ENCODE measurements at regions not wholly inside any gene's neighbourhood (a gene's known extent, or its start where the extent isn't known, plus 50 kb on each side); places are given as distances from the start of the nearest gene placed in this dataset.

DNA sequence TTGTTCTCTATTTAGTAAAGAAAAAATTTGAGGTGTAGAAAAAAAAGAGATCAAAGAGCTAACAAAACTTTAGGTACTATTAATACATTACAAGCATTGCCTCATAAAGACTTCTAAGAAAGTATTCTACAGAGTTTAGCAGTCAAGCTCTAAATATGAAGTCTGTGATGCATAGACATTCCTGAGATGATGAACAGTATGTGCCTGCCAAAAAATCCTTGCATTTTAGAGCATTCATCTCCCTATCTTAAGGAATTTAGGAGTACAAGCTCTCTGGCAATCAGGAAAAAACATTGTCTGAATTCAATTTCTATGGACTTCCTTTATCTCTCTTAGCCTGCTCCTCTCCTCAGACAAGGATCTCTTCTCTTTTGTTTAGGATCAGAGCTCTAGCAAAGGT is 202.6 kb upstream of the LRFN5 start:
- no peak for DNase-seq (ENCODE audit: low spot score)

DNA sequence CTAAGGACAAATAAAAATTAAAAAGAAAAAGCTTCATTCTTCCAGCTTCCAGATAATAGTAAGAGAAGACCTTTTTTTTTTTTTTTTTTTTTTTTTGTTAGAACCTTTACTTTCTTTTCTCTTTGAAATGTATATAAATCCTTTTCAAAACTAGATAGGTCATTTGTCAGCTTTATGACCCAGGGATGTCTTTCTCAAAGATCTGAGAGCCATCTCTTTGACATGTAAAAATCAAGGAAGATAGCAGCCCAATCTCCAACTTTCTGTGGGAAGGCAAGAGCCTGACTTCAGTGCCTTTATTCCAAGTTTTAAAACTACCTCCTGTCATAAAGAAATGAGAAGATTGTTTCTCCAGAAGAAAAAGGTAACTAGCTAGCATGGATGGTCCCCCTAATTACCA is 203.3 kb upstream of the LRFN5 start:
- no peak for DNase-seq (ENCODE audit: low spot score)

DNA sequence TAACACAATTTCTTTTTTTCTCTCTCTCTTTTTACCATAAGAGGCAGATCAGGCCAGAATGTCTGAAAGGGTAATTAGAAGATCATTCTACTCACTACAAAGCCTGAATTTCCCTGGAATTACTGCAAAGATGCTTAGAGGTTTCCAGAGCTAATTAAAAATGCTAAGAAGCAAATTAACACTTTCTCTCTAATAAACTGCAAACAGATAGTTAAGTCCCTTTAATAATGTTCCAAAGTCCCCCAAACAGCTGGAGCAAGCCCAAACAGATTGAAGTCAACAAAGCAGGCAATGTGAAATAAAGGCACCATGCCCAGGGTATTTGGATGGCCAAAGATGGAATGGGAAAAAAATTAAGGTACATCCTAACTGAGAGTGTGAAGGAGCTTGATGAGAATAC is 208.8 kb upstream of the LRFN5 start:
- no peak for DNase-seq (ENCODE audit: low spot score)

DNA sequence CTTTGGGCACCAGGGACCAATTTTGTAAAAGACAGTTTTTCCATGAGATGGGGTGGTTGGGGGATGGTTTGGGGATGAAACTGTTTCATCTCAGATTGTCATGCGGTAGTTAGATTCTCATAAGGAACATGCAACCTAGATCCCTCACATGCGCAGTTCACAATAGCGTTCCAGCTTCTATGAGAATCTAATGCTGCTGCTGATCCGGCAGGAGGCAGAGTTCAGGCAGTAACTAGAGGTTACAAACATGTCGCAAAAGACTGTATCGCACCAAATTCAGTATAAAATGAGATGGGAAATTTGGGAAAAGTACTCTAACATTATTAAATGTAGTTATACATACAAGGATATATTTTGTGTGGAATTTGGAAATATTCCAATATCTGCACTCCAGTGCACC is 213.2 kb upstream of the LRFN5 start:
- DNase-seq (ENCODE audit: low spot score): no peak

DNA sequence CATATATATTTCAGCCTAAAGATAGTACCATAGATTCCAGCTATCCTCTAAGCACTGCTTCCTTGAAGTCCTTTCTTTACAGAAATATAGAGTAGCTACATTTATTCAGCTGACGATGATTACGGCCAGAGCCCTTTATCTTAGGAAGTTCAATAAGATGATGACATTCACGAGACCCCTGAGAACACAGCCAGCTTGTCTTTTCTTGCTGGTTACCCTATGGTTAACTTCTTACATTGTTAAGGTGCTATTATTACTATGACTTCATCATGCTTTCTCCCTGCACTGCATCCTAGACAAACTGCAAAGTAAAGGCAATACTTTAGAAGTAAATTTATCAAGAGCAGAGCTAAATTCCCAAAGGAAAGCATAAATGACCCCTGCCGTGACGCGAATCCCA is 214.4 kb upstream of the LRFN5 start:
- no peak for DNase-seq (ENCODE audit: low spot score)

DNA sequence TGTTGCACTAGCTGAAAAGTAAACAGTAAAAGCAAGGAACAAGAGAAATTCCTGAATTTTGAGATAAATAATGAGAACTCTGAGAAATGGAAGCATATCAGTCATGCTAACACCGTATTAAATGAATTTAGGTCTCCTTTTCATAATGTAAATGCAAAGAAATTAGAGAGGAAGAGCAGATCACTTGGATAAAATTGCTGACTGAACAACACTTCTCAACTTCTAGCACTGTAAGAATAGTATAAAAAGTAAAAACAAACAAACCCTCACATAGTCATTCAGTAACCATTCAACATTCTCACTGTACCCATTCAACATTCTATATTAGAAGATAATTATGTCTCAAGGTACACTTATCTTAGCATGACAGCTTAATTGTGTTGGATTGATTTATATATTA is 217.3 kb upstream of the LRFN5 start:
- no peak for DNase-seq (ENCODE audit: low spot score)

DNA sequence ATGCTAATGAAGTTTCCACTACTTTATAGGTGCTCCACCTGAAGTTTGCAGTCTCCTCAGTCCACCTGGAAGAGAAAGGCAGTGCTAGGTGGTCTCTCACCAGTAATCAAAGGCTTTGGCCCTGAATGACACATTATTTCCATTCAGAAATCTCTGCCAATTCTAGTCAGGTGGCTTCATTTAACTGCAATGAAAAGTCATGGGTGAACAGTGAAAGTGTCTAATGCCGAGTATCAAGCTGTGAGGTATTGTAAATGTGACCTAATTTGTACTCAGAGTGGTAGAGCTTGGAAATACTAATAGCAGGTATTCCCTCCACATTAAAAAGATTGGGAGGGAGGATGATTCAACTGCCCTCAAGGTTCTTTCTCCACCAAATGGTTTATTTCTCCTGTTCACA is 220.9 kb upstream of the LRFN5 start:
- DNase-seq (ENCODE audit: low spot score): no peak

DNA sequence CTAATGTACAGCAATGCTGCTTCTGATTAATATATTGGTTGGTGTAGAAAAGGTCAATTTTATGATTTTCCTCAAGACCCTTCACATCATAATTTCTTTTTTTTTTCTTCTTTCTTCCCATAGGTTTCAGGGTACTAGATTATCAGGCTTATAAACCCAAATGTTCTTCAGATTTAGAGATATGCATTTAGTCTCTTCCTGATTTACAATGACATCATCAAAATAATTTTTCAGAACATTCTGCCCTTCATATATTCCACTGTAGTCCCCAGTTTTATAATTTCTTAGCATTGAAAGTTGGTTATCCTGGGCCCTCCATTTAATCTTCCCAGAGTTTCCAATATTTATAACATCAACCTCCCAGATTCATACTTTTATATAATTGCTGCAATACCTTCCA is 226.7 kb upstream of the LRFN5 start:
- DNase-seq (ENCODE audit: low spot score): no peak

DNA sequence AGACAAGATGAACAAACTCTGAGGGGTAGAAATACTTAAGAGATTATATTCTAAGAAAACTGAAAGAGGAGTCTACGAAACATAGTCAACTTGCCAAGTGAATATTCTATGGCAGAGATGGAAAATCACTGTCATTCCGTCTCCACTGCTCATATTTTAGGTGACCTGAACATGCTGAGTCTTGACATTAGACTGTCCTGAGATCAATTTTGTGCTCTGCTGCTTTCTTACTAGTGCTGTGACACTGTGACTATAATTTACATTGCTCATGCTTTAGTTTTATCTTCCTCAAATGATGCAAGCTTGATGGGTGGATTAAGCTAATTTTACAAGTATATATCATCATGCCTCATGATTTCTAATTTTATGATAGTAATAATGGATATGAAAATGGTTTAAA is 228.2 kb upstream of the LRFN5 start:
- no peak for DNase-seq (ENCODE audit: low spot score)

DNA sequence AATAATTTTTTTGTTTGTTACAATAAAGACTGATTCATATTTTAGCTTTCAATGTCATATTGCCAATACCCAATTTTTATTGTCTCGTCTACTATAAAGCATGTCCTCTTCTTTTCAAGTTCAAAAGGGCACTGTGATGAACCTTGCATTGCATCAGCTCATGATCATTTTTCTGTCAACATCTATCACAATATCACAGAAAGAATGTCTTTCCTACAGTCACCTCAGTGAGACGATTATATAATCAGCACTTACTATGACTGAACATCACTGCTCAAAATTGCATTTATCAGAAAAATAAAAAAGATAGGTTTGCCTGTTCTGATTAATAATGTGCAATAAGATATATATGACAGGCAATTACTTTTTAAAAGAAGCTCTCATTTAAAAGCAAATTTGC is 228.7 kb upstream of the LRFN5 start:
- DNase-seq (ENCODE audit: low spot score): peak; percentile 8

DNA sequence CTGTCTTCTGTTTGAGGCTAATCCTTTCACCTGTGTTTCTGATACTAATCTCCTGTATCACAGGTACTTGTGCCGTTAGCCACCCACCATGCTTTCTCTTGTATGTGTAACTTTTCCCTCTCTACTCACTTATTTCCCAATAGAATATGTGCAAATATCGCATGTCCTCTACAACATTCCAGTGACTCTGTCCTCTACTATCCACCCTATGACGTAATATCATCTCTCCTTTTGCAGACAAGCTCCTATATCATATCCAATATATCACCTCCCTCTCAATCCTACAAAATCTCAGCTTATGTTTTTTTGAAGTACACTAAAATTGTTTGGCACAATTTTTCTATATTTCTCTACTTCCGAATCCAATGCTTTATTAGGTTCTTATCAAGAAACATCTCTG is 232.6 kb upstream of the LRFN5 start:
- no peak for DNase-seq (ENCODE audit: low spot score)

DNA sequence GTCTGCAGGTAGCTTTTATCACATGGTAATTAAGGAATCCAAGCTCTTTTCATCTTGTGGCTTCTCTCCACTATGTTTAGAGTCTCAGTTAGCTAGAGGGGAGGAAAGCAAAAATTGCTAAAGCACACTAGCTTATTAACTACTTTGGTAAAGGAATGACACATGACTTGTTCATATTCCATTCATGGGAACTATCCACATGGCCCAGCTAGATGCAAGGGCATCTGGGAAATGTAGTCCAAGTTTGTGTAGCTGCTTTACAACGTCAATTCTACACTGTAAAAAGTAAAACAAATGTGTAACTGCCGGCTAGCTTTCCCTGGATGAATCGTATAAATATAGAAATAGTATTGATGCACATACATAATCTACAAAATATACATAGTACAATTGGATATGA is 244.5 kb upstream of the LRFN5 start:
- DNase-seq (ENCODE audit: low spot score): no peak

DNA sequence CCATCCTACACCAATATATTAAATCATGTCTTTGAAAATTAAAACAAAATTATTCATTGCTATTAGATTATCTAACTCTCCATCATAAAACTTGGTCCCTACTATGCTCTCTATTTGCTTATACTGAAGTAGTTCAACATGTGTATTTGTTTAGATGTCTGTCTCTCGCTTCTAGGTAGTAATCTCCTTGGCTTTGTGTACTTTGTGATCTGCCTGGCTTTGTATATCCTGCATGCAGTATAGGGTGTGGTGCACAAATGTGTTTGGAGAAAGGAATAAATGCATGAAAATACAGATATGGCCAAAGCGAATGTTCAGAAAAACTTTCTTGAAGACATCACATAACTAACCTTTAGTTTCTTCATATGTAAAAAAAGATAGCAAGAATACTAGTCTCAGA is 246.6 kb upstream of the LRFN5 start:
- no peak for DNase-seq (ENCODE audit: low spot score)

DNA sequence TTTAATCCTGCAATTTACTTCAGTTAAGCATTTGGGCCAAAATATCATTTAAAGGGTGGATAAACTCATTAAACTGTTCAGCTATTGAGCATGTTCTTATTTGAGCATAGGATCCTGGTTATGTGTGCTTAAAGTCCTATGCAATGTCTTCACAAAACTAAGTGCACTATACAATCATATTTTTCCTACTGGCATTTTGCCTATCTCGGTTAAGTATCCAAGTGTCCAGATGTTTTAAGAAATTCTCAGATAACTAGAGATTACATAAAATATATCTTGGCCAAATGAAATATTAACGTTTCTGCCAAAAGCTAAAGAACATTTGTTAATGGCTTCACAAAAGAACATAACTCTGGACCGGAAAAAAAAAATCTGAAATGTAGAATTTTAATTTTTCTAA is 250.8 kb upstream of the LRFN5 start:
- no peak for DNase-seq (ENCODE audit: low spot score)

DNA sequence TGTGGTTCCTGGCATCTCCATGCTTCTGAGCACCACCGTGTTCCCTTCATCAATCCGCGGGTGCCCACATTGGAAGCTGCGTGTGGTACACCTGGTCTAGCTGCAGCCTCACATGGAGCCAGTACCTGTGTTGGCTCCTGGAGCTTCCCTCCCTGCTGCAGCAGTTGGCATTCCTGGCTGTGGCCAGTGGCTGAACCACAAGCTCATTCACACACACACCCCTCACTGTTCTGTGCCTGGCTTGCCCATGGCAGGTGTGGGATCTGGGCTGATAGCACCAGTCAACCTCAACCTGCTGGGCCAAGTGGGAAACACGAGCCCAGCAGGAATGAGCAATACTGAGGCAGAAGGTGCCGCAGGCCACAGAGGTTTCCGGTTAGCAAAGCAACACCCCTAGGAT is 256.2 kb upstream of the LRFN5 start:
- DNase-seq (ENCODE audit: low spot score): no peak

DNA sequence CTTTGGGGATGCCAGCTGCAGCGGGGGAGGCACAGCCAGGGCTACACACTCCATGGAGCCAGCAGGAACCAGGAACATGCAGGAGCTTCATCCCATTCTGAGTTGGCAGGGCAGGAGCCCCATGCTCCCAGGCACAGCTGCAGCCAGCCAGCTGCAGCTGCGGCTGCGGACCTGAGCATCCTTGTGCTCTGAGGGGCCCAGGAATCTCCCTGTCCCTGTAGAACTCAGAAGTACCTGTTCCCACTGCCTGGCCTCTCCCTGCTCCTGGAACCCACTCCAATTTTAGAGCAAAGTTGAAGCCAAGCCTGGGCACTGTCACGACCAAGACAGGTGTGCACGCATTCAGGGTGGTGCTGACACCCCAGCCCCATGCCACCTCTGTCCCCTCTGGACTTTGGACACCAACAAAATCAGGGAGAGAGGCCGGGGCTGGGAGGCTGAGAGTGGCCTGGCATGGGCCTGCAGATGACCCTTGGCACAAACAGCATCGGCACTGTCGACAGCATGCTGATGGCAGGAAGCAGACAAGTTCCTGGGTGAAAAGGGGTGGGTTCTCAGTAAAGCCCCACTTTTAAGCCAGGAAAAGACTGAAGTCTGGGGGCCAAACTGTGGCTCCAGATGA is 257.3 kb upstream of the LRFN5 start:
- no peak for DNase-seq (ENCODE audit: low spot score)

DNA sequence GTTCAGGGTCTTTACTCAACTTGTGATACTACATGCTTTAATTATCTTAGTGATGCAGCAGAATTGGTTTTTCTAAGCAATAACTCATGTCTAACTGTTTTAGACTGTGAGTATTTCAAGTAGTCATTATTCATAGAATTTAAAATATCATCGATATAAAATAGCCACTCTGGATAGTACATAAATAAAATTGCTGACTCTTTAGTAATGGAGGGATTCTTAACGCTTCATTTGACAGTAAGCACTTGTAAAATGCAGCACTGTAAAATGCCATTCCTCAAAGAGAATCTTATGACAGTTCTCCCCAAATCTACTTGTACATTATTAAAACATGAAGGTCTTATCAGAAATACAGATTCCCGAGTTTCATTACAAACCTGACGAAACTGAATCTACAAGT is 262.8 kb upstream of the LRFN5 start:
- DNase-seq (ENCODE audit: low spot score): no peak

DNA sequence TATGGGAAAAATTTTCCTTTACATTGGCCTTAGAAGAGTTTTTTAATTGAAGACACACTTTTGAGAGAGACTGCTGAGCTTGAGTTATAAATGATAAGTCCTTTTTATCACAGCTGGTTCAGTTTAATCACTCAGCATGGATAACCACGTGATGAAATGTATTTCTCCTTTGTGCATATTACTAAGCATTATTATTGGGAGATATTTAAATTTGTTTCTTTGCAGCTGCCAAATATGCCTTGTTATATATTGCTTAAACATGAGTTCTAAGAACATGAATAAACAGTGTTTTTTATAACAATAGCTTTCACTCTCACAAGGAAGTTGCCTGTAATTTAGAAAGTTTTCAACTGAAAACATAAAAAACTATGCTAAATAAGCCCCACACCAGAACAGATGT is 293.5 kb upstream of the LRFN5 start:
- no peak for DNase-seq (ENCODE audit: low spot score)

DNA sequence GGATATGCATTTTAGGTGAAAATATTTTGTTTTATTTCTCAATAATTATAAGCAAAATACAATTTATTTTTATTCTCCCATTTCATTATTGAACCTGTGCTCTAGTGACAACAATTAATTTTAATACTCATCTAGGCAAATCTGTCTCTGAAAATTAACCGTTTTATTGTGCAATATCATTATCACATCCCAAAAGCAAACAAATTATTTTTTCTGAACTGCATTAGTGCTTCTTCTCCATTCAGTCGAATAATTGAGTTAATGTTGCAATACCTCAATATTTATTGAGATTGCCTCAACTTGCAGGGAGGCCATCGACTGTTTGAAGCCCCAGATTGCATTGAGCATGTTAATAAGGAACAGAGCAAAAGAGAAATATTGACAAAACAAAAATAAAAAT is 303.2 kb upstream of the LRFN5 start:
- no peak for DNase-seq (ENCODE audit: low spot score)

DNA sequence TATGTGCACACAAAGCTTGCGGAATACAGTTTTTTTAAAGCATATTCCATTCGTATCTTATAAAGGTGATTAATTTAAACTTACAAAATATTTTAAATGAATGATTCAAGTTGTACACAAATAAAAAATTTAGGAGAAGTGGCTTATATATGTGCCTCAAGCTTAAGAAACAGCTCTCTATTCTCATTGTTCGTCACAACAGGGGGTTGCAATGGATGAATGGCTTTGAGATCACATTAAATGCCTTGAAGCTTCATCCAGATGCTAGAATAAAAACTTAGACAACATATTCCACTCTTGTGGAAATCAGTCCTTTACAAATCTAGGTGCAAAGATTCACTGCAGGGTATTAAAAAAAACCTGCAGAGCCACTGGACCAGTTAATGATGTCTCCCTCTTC is 303.9 kb upstream of the LRFN5 start:
- DNase-seq (ENCODE audit: low spot score): no peak

DNA sequence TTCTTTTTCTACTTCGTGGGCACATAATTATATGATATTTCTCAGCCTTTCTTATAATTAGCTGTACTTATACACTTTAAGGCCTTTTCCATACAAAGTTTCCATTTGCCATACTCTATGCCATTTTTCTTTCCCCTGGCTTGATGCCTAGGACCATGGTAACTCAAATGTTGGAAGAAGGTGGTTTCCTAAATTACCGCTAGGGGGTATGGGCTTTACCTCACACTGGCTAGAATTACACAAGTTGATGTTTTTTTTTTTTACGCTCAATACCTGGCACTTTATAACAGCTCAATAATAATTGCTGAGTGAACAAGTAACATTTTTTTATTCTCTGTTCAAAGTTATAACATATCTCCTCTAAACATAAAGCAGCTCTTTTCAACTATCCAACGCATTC is 306.8 kb upstream of the LRFN5 start:
- DNase-seq (ENCODE audit: low spot score): no peak

DNA sequence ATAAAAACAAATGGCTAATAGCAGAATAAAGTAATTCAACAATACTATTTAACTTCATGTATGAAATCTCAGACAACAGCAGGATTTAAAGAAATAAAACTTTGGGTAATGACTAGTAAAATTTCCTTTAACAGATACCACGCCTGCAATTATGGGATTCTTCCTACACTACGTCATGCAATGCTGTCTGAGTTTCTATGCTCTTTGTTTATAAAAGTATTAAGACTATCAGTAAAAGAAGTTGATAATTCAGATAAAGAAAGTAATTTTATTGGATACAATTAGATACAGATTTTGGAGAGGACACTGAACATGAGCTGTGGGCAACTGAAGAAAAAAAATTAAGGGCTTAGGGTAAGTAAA is 308.4 kb upstream of the LRFN5 start:
- DNase-seq (ENCODE audit: low spot score): no peak

DNA sequence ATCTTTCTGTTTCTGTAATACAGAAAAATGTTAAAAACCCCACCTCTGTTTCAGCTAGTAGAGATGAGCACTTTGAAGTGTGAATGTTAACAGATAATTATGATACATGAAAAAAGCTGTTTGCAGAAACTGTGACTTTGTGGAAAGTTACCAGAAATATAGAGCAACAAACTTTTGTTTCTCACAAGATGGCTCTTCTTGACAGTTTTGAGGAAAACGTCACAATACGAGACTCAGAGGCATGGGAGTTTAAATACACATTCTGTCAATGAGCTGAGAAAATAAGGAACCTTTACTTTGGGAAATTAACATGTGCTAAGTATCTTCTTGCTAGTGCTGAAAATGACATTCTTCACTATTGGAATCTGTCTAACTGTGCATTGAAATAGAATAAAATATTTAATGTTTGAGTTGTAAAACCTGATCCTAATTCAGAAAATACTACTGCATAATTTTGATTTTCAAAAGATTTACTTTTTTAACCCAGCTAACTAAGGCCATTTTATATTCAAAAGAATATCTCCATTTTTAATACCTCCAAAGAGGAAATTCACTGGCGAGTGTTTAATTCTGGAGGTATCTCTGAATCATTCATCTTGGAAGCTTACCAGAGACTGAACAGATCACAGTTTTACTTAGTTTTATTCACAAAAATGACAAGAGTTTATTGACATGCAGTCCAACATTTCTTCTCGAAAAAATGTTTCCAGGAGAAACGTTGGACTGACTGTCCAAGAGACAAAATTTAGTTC is 308.9 kb upstream of the LRFN5 start:
- DNase-seq (ENCODE audit: low spot score): no peak

DNA sequence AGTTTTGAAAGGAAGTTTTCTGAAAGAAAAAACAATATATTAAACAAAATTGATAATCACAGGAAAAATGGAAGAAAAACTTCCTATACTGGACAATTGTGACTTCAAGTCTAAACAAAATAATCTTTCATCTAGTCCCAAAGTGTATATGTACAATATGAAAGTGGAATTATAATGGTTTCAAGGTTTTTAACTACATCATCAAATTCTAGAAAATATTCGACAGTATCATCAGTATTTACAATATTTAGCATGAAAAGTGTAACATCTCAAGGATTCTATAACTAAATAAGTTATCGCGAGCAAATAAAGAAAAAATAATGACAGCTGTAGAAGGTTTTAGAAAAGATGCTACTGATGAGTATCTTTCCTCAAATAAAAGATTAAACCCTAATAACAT is 310.9 kb upstream of the LRFN5 start:
- DNase-seq (ENCODE audit: low spot score): no peak
